ENCODE measurements at regions not wholly inside any gene's neighbourhood (a gene's known extent, or its start where the extent isn't known, plus 50 kb on each side); places are given as distances from the start of the nearest gene placed in this dataset.

DNA sequence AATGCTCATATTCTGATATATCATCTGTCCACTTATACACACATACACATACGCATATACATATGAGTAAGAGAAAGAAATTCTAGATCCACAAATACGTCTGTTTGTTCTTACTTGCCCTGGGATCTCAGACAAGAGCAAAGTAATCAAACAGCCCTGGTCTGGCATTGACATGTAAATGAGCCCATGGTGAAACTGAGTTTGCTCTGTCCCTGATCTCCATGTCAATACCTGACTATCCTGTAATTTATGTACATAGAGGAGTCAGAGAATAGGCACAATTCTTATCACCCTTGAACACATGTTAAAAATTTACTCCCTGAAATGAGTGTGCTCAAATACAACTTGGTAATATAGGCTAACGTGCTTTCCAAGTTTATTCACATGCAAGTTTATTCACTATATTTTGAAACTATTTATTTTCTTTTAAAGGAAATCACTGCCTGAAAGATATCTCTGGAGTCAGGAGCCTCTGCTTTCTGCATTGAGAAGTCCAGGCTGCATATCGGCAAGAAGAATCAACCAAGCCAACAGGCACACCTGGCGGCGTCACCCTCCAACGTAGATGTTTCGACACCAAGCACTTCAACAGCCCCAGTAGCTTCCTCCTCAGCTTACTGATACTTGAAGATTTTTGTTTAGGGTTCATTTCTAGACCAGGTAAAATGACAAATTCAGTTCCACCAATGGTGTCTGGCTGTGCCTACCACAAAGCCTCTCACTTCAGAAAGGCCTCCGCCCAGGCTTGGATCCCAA is 100.6 kb downstream of the CMPK2 start:
- H3K4me1 ChIP-seq, result peaks cover 22% of the 10 kb centered on the region
- H3K27me3 ChIP-seq, result no peaks in the 10 kb centered on the region
- no peak overlapping the region for H3K4me3 ChIP-seq
- H3K4me2 ChIP-seq, result no peak overlapping the region
- H4K20me1 ChIP-seq, result no peaks in the 10 kb centered on the region
- H3K9me3 ChIP-seq, result no peaks in the 10 kb centered on the region
- H3K27ac ChIP-seq, result no peak overlapping the region
- H3K9ac ChIP-seq, result no peak overlapping the region
- H3K36me3 ChIP-seq, result no peaks in the 10 kb centered on the region; the same call in 1 of the 2 replicates
- no peak for TF ChIP-seq Cebpa-rat (IDR thresholded peaks at IDR 0.05)

GRCh38 chr2:6769346-6769745 is 96.4 kb downstream of the CMPK2 start:
- no peak overlapping the region for H3K27ac ChIP-seq
- no peak for TF ChIP-seq Cebpa-rat (IDR thresholded peaks at IDR 0.05)
- H3K9me3 ChIP-seq, result no peaks in the 10 kb centered on the region
- no peaks in the 10 kb centered on the region for H4K20me1 ChIP-seq
- no peaks in the 10 kb centered on the region for H3K27me3 ChIP-seq
- no peak overlapping the region for H3K9ac ChIP-seq
- no peak overlapping the region for H3K4me2 ChIP-seq
- no peak overlapping the region for H3K4me3 ChIP-seq
- H3K36me3 ChIP-seq, result no peaks in the 10 kb centered on the region; the same call in 1 of the 2 replicates
- H3K4me1 ChIP-seq, result peaks cover 40% of the 10 kb centered on the region

DNA sequence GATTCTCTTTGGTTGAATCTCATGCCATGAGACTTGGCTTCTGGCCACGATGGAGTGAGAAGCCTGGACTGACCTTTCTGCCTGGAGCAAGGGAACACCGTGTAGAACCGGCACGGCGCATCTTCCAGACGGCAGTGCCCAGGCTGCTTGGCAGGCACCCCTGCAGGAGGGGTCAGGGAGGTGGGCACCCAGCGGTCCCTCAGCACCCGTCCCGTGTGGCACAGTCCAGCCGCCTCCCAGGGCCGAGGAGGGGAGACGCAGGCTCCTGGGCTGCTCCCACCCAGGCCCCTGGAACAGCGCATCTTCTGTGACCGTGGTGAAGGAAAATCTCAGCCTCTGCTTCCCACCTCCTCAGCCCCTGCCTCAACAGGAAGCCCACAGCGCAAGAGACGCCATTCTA is 95.7 kb downstream of the CMPK2 start:
- Histone ChIP-seq H3K27ac (no peak overlapping the region), H3K36me3 (no peaks in the 10 kb centered on the region; the same call in 1 of the 2 replicates), H3K4me1 (peaks cover 36% of the 10 kb centered on the region), H4K20me1 (no peaks in the 10 kb centered on the region), H3K9me3 (no peaks in the 10 kb centered on the region), H3K9ac (no peak overlapping the region), H3K4me2 (peak overlapping the region; percentile 39), H3K27me3 (no peaks in the 10 kb centered on the region), H3K4me3 (no peak overlapping the region)
- TF ChIP-seq Cebpa-rat (IDR thresholded peaks at IDR 0.05), result no peak

DNA sequence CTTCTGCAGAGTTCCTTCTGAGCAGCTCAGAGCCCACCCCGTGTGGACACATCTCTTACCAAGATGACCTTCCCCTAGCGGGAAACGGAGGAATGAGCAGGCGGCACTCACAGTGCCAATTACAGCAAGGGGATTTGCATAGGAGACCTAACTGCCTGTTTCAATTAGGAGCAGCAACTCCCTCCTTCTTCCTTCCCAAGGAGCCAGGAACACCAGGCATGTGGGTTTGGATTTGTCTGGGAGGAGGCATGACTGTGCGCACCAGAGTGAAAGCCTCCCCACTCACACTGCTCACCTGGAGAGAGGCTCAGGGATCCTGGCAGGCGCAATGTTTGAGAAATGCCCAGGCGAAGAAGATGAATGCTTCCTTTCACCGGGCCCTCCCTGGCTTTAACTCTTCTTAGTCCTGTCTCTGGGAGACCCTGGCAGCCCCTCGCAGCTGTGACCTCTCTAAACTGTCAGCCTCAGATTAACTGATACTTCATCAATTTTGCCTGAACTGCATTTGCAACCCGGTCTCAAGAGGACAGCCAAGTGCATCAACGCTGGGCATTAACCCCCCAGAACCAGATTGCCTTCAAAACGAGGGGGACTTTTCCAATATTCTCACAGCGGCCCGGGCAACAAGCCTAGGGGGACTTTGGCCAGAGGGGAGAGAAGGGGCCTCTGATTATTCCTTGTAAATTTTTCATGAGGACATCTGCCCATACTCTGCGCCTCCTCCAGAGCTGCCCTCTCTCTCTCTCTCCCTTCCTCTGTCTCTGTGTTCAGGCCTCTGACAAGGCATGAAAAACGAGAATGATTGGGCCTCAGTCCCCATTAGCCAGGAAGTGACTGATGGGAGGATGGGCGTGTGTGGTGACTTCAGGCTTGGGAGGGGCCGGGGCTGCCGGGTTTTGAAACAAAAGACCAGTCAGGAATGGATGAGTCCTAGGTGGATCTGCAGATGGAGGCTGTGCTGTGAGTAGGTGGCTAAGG is 93.8 kb downstream of the CMPK2 start:
- Histone ChIP-seq H3K9me3 (peaks cover 11% of the 10 kb centered on the region), H3K27me3 (no peaks in the 10 kb centered on the region), H4K20me1 (no peaks in the 10 kb centered on the region), H3K27ac (no peak overlapping the region), H3K36me3 (no peaks in the 10 kb centered on the region; the same call in 1 of the 2 replicates), H3K4me1 (peaks cover 36% of the 10 kb centered on the region), H3K9ac (no peak overlapping the region; the same call in 1 of the 2 replicates), H3K4me2 (peak overlapping the region; percentile 77), H3K4me3 (no peak overlapping the region)
- TF ChIP-seq Cebpa-rat (IDR thresholded peaks at IDR 0.05), result no peak

- H3K27ac ChIP-seq, result no peak overlapping the region
- H3K9ac ChIP-seq, result no peak overlapping the region; the same call in 1 of the 2 replicates
- H3K27me3 ChIP-seq, result no peaks in the 10 kb centered on the region
- no peak for TF ChIP-seq Cebpa-rat (IDR thresholded peaks at IDR 0.05)
- H3K36me3 ChIP-seq, result no peaks in the 10 kb centered on the region; the same call in 1 of the 2 replicates
- no peaks in the 10 kb centered on the region for H4K20me1 ChIP-seq
- H3K9me3 ChIP-seq, result peaks cover 11% of the 10 kb centered on the region
- peaks cover 36% of the 10 kb centered on the region for H3K4me1 ChIP-seq
- no peak overlapping the region for H3K4me3 ChIP-seq
- peak overlapping the region; percentile 77 for H3K4me2 ChIP-seq
These were observed 92.6 kb downstream of the CMPK2 start for GRCh38 chr2:6773007-6773693.

DNA sequence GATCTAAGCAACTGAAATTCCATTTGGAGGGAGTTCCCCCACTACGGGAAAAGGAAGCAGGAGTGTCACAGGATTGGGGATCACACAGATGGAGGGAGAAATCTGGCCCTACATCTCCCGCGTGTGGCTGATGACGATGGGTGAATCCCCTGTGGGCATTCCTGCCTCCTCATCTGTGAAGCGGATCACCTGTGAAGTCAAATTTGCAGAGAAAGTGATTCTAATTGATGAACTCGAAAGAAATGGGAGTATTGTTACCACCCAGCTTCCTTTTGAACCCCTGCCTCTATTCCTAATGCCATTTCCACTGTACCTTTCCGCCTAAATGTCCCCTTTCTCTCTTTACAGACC is 92.0 kb downstream of the CMPK2 start:
- no peaks in the 10 kb centered on the region for H4K20me1 ChIP-seq
- peaks cover 36% of the 10 kb centered on the region for H3K4me1 ChIP-seq
- H3K9me3 ChIP-seq, result peaks cover 11% of the 10 kb centered on the region
- no peak overlapping the region for H3K4me3 ChIP-seq
- H3K9ac ChIP-seq, result no peak overlapping the region; the same call in 1 of the 2 replicates
- H3K27ac ChIP-seq, result no peak overlapping the region
- no peaks in the 10 kb centered on the region; the same call in 1 of the 2 replicates for H3K36me3 ChIP-seq
- no peak for TF ChIP-seq Cebpa-rat (IDR thresholded peaks at IDR 0.05)
- no peaks in the 10 kb centered on the region for H3K27me3 ChIP-seq
- H3K4me2 ChIP-seq, result peak overlapping the region; percentile 77

DNA sequence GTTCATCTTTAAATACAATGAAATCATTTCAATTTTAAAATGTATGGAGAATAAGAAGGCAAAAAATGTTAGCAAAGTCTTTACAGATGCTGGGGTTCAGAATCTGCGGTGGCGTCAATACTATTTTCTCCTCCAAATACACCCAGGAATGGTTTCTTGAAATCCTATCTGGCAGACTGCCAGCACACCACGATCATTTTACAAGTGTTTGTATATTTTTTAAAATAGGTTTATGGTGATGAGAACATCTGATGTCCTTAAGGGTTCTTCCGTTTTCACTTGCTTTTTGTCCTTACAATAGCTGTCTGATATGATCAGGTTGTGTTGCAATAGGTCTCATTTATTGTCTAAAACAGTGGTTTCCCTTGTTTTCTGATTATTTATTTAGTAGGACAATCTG is 89.6 kb downstream of the CMPK2 start:
- H3K9ac ChIP-seq, result no peak overlapping the region
- peaks cover 47% of the 10 kb centered on the region for H3K4me1 ChIP-seq
- H3K4me3 ChIP-seq, result no peak overlapping the region
- H4K20me1 ChIP-seq, result no peaks in the 10 kb centered on the region
- no peaks in the 10 kb centered on the region for H3K27me3 ChIP-seq
- no peak for TF ChIP-seq Cebpa-rat (IDR thresholded peaks at IDR 0.05)
- no peak overlapping the region for H3K4me2 ChIP-seq
- H3K36me3 ChIP-seq, result no peaks in the 10 kb centered on the region
- peaks cover 11% of the 10 kb centered on the region for H3K9me3 ChIP-seq
- H3K27ac ChIP-seq, result no peak overlapping the region

- H3K9ac ChIP-seq, result no peak overlapping the region
- TF ChIP-seq Cebpa-rat (IDR thresholded peaks at IDR 0.05), result no peak
- no peaks in the 10 kb centered on the region for H3K36me3 ChIP-seq
- H3K4me1 ChIP-seq, result peaks cover 49% of the 10 kb centered on the region
- H3K27me3 ChIP-seq, result no peaks in the 10 kb centered on the region
- H4K20me1 ChIP-seq, result no peaks in the 10 kb centered on the region
- H3K4me3 ChIP-seq, result no peak overlapping the region
- H3K9me3 ChIP-seq, result peaks cover 11% of the 10 kb centered on the region
- H3K27ac ChIP-seq, result no peak overlapping the region
- no peak overlapping the region for H3K4me2 ChIP-seq
These were observed 88.1 kb downstream of the CMPK2 start for GRCh38 chr2:6777626-6778025.

DNA sequence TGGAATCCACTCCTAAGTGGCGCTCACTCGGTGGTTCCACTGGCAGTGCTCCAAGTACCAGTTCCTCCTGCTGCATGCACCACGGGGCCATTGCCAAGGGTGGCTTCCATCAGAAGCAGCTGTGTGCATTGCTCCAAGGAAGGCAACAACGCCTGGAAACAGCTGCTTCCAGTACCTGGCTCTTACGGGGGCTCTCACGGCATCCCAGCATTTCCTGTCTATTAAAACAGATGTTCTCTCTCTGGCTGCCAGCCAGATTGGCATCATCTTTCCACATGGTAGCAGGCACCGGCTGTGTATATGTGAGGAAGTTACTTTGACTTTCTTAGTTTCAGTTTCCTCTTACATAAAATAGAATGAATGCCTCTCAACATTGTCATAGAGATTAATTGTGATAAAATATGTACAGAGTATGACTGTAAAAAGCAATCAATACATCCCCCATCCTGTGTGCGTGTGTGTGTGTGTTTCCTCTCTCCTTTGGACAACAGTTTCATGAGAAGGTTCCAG is 84.9 kb downstream of the CMPK2 start:
- peak overlapping the region; percentile 75 for H3K9ac ChIP-seq

More for the DNA sequence above, 84.9 kb downstream of the CMPK2 start:
- Histone ChIP-seq H3K27ac (peak overlapping the region; percentile 92), H3K36me3 (no peaks in the 10 kb centered on the region), H3K27me3 (no peaks in the 10 kb centered on the region), H4K20me1 (no peaks in the 10 kb centered on the region), H3K9me3 (peaks cover 20% of the 10 kb centered on the region), H3K4me1 (peaks cover 64% of the 10 kb centered on the region), H3K4me2 (peak overlapping the region; percentile 93), H3K4me3 (peak overlapping the region; percentile 43)
- no peak for TF ChIP-seq Cebpa-rat (IDR thresholded peaks at IDR 0.05)

All from BLaER1 (cell line).